Panc1 (cell line): ENCODE measurements at regions not wholly inside any gene's neighbourhood (a gene's known extent, or its start where the extent isn't known, plus 50 kb on each side); places are given as distances from the start of the nearest gene placed in this dataset.

Experiments used
- ATAC-seq: fragments of 200-7000 bp; cut with Tn5 transposase; 2 replicates; pipeline ENCODE4 v1.9.1; 2020; ENCODE audit warnings: mild to moderate bottlenecking, moderate library complexity
- BruUV-seq: library from RNA; stranded (reverse); fragments of 400-500 nt; replicated peaks from 2 replicates; lab custom pipeline; 2021; lab: Mats Ljungman, UMichigan
- CTCF ChIA-PET: fragments of 300-600 bp; sonication (Branson Sonifier 250); formaldehyde crosslinking; loops from one replicate; lab custom pipeline; 2022; ENCODE audit warnings: antibody characterized with exemption; lab: Charles Lee
- POLR2A ChIA-PET: fragments of 300-600 bp; sonication (Branson Sonifier 250); formaldehyde crosslinking; loops from one replicate; lab custom pipeline; 2022; ENCODE audit warnings: antibody characterized with exemption; lab: Charles Lee
- DNase-seq: peaks from one replicate; pipeline ENCODE4 v3.0.0-alpha.2; 2010; ENCODE audit warnings: low read depth, low spot score
- H3K27ac ChIP-seq: 2 replicates; pipeline ENCODE4 v1.5.1; 2011; ENCODE audit warnings: mild to moderate bottlenecking, low read length, inconsistent platforms
- H3K27me3 ChIP-seq: fragments of 200-500 bp; sonication (Bioruptor generic); 2 replicates; pipeline ENCODE4 v1.6.0; 2014; ENCODE audit warnings: low read length, inconsistent platforms; ENCODE audit not compliant: control insufficient read depth, insufficient read depth
- H3K36me3 ChIP-seq: fragments of 200-500 bp; sonication (Bioruptor generic); 2 replicates; pipeline ENCODE4 v1.5.1; 2014; ENCODE audit warnings: inconsistent platforms, mild to moderate bottlenecking, low read length, moderate library complexity; ENCODE audit not compliant: control insufficient read depth, insufficient read depth
- H3K4me1 ChIP-seq: 2 replicates; pipeline ENCODE4 v1.5.1; 2011; ENCODE audit warnings: inconsistent platforms, mild to moderate bottlenecking, low read length, moderate library complexity; ENCODE audit not compliant: control insufficient read depth, insufficient read depth
- H3K4me3 ChIP-seq, 2 experiments: 2 replicates each; pipeline ENCODE4 v1.5.1; 2011 to 2012; ENCODE audit warnings: low read depth in 2 of 2, low read length in 2 of 2, mild to moderate bottlenecking in 2 of 2, inconsistent platforms in 1 of 2, moderate library complexity in 1 of 2
- H3K9me3 ChIP-seq: fragments of 200-500 bp; sonication (Bioruptor generic); 2 replicates; pipeline ENCODE4 v1.5.1; 2014; ENCODE audit warnings: low read depth, mild to moderate bottlenecking, inconsistent platforms, low read length, moderate library complexity; ENCODE audit not compliant: control insufficient read depth, insufficient read depth
- POLR2AphosphoS5 ChIP-seq: IDR thresholded peaks from 2 replicates; pipeline ENCODE4 v1.6.1; 2012; ENCODE audit warnings: mild to moderate bottlenecking, low read depth, low read length, moderate library complexity
- SIN3A ChIP-seq: IDR thresholded peaks from 2 replicates; pipeline ENCODE4 v1.6.1; 2012; ENCODE audit warnings: low read depth, mild to moderate bottlenecking, low read length, moderate library complexity, borderline replicate concordance; ENCODE audit not compliant: insufficient read depth
- TCF7L2 ChIP-seq: IDR thresholded peaks from 2 replicates; pipeline ENCODE4 v1.6.1; 2011; ENCODE audit warnings: mild to moderate bottlenecking, low read depth, low read length, inconsistent platforms
- in situ Hi-C: cut with HindIII; loops from 2 replicates; pipeline ENCODE4 v1.10.0; 2016; ENCODE audit warnings: low sequenced_read_pairs, low pct_unique_long_range_greater_than_20kb
- intact Hi-C: fragments of 100-400 bp; cut with micrococcal nuclease; formaldehyde crosslinking; loops from one replicate; pipeline ENCODE4 v1.10.0; 2022; ENCODE audit not compliant: unreplicated experiment
- TF ChIP-seq, protein P1 (sequence below), 2 experiments: IDR thresholded peaks; 2 replicates each; pipeline ENCODE4 v1.6.1; 2011 to 2012; ENCODE audit warnings: low read depth in 2 of 2, control low read depth in 1 of 2, low read length in 1 of 2, mild to moderate bottlenecking in 1 of 2, moderate library complexity in 1 of 2; ENCODE audit not compliant: insufficient read depth in 1 of 2
- TF ChIP-seq, protein P2 (sequence below): fragments of 450-650 bp; IDR thresholded peaks from 2 replicates; pipeline ENCODE4 v1.5.1; 2017; ENCODE audit warnings: mild to moderate bottlenecking

DNA sequence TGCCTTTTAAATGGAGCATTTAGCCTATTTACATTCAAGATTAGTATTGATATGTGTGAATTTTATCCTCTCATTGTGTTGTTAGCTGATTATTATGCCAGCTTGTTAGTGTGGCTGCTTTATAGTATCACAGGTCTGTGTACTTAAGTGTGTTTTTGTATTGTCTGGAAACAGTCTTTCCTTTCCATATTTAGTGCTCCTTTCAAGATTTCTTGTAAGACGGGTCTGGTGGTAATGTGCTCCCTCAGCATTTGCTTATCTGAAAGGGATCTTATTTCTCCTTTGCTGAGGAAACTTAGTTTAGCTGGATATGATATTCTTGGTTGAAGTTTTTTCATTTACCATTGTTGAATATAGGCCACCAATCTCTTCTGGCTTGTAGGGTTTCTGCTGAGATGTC, 549.0 kb downstream of the EPHA3 start:
- H3K27ac ChIP-seq = no peak overlapping the region
- H3K9me3 ChIP-seq = no peaks in the 10 kb centered on the region
- CTCF ChIA-PET = no interaction called here
- POLR2A ChIA-PET = no interaction called here
- TF ChIP-seq, protein P1, sequence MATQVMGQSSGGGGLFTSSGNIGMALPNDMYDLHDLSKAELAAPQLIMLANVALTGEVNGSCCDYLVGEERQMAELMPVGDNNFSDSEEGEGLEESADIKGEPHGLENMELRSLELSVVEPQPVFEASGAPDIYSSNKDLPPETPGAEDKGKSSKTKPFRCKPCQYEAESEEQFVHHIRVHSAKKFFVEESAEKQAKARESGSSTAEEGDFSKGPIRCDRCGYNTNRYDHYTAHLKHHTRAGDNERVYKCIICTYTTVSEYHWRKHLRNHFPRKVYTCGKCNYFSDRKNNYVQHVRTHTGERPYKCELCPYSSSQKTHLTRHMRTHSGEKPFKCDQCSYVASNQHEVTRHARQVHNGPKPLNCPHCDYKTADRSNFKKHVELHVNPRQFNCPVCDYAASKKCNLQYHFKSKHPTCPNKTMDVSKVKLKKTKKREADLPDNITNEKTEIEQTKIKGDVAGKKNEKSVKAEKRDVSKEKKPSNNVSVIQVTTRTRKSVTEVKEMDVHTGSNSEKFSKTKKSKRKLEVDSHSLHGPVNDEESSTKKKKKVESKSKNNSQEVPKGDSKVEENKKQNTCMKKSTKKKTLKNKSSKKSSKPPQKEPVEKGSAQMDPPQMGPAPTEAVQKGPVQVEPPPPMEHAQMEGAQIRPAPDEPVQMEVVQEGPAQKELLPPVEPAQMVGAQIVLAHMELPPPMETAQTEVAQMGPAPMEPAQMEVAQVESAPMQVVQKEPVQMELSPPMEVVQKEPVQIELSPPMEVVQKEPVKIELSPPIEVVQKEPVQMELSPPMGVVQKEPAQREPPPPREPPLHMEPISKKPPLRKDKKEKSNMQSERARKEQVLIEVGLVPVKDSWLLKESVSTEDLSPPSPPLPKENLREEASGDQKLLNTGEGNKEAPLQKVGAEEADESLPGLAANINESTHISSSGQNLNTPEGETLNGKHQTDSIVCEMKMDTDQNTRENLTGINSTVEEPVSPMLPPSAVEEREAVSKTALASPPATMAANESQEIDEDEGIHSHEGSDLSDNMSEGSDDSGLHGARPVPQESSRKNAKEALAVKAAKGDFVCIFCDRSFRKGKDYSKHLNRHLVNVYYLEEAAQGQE (IDR thresholded peaks at IDR 0.05; ENCODE audit: insufficient read depth in 1 of 2, low read depth in 2 of 2, low read length in 1 of 2) = no peak
- no peak for TF ChIP-seq TCF7L2
- TF ChIP-seq SIN3A = no peak
- BruUV-seq = no TSS peak
- no peak overlapping the region for H3K4me3 ChIP-seq
- no peaks in the 10 kb centered on the region for H3K36me3 ChIP-seq
- no peak for DNase-seq
- no peaks in the 10 kb centered on the region for H3K27me3 ChIP-seq
- no peaks in the 10 kb centered on the region for H3K4me1 ChIP-seq
- no peak for ATAC-seq
- intact Hi-C loops (no loop called here), in situ Hi-C loops (no loop called here)

DNA sequence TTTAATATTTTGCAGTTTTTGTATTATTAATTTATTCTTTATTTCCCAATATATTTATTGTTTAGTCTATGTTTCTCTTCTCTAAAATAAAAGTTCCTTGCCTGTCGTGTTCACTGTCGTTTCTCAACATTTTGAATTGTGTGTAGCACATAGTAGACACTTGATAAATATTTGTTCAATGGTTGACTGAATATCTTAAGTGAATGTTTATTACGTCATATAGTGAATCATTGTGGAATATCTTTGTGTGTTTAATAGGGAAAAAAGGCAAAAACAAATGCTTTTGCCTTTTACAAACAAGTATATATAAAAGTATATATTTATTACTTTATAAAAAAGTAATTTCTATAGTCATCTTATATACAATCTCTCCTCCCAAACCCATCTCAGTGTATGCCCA, 572.3 kb downstream of the EPHA3 start:
- Histone ChIP-seq H3K36me3 (no peaks in the 10 kb centered on the region), H3K27ac (no peak overlapping the region), H3K4me1 (no peaks in the 10 kb centered on the region), H3K4me3 (no peak overlapping the region), H3K27me3 (no peaks in the 10 kb centered on the region), H3K9me3 (no peaks in the 10 kb centered on the region)
- in situ Hi-C loops (no loop called here), intact Hi-C loops (no loop called here)
- no peak for ATAC-seq
- ChIA-PET CTCF (no interaction called here), POLR2A (no interaction called here)
- no TSS peak for BruUV-seq
- DNase-seq = no peak
- TF ChIP-seq POLR2AphosphoS5 (no peak), TCF7L2 (no peak), SIN3A (no peak)
- TF ChIP-seq, protein P1 (IDR thresholded peaks at IDR 0.05; ENCODE audit: insufficient read depth in 1 of 2, low read depth in 2 of 2, low read length in 1 of 2) = no peak
- TF ChIP-seq, protein P2, sequence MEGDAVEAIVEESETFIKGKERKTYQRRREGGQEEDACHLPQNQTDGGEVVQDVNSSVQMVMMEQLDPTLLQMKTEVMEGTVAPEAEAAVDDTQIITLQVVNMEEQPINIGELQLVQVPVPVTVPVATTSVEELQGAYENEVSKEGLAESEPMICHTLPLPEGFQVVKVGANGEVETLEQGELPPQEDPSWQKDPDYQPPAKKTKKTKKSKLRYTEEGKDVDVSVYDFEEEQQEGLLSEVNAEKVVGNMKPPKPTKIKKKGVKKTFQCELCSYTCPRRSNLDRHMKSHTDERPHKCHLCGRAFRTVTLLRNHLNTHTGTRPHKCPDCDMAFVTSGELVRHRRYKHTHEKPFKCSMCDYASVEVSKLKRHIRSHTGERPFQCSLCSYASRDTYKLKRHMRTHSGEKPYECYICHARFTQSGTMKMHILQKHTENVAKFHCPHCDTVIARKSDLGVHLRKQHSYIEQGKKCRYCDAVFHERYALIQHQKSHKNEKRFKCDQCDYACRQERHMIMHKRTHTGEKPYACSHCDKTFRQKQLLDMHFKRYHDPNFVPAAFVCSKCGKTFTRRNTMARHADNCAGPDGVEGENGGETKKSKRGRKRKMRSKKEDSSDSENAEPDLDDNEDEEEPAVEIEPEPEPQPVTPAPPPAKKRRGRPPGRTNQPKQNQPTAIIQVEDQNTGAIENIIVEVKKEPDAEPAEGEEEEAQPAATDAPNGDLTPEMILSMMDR = no peak
